ENCODE measurements at regions not wholly inside any gene's neighbourhood (a gene's known extent, or its start where the extent isn't known, plus 50 kb on each side); places are given as distances from the start of the nearest gene placed in this dataset.

- TF ChIP-seq, protein P1, sequence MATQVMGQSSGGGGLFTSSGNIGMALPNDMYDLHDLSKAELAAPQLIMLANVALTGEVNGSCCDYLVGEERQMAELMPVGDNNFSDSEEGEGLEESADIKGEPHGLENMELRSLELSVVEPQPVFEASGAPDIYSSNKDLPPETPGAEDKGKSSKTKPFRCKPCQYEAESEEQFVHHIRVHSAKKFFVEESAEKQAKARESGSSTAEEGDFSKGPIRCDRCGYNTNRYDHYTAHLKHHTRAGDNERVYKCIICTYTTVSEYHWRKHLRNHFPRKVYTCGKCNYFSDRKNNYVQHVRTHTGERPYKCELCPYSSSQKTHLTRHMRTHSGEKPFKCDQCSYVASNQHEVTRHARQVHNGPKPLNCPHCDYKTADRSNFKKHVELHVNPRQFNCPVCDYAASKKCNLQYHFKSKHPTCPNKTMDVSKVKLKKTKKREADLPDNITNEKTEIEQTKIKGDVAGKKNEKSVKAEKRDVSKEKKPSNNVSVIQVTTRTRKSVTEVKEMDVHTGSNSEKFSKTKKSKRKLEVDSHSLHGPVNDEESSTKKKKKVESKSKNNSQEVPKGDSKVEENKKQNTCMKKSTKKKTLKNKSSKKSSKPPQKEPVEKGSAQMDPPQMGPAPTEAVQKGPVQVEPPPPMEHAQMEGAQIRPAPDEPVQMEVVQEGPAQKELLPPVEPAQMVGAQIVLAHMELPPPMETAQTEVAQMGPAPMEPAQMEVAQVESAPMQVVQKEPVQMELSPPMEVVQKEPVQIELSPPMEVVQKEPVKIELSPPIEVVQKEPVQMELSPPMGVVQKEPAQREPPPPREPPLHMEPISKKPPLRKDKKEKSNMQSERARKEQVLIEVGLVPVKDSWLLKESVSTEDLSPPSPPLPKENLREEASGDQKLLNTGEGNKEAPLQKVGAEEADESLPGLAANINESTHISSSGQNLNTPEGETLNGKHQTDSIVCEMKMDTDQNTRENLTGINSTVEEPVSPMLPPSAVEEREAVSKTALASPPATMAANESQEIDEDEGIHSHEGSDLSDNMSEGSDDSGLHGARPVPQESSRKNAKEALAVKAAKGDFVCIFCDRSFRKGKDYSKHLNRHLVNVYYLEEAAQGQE (IDR thresholded peaks at IDR 0.05; ENCODE audit: low read depth): no peak
- TF ChIP-seq EP300 (IDR thresholded peaks at IDR 0.05; ENCODE audit: borderline replicate concordance) (no peak), FOXM1 (IDR thresholded peaks at IDR 0.05; ENCODE audit: borderline replicate concordance, low read depth) (no peak), EGR1 (IDR thresholded peaks at IDR 0.05) (no peak), TAF1 (IDR thresholded peaks at IDR 0.05; ENCODE audit: low read depth) (no peak), TCF12 (IDR thresholded peaks at IDR 0.05; ENCODE audit: low read depth) (no peak), RAD21 (IDR thresholded peaks at IDR 0.05; ENCODE audit: low read depth) (no peak), TEAD4 (IDR thresholded peaks at IDR 0.05) (no peak)
- TF ChIP-seq, protein P2, sequence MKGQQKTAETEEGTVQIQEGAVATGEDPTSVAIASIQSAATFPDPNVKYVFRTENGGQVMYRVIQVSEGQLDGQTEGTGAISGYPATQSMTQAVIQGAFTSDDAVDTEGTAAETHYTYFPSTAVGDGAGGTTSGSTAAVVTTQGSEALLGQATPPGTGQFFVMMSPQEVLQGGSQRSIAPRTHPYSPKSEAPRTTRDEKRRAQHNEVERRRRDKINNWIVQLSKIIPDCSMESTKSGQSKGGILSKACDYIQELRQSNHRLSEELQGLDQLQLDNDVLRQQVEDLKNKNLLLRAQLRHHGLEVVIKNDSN (IDR thresholded peaks at IDR 0.05): no peak
These were observed 366.2 kb downstream of the FBXW7 start for GRCh38 chr4:152169683-152170082.
